Right ventricle myocardium inferior (tissue), 1 donor: ENCODE measurements at regions not wholly inside any gene's neighbourhood (a gene's known extent, or its start where the extent isn't known, plus 50 kb on each side); places are given as distances from the start of the nearest gene placed in this dataset.

Experiments used
- ATAC-seq: fragments of 200-7000 bp; cut with Tn5 transposase; one replicate; pipeline ENCODE4 v1.9.1; 2020; ENCODE audit warnings: mild to moderate bottlenecking, moderate library complexity
- DNase-seq: peaks from one replicate; pipeline ENCODE4 v3.0.0; 2021; ENCODE audit errors: missing footprints
- intact Hi-C: fragments of 100-400 bp; cut with DNase I; formaldehyde crosslinking; loops from one replicate; pipeline ENCODE4 v1.11.0; 2022
- donor health status: DM: no; HTN: yes; CAD: no; lungs with severe emphysema.

DNA sequence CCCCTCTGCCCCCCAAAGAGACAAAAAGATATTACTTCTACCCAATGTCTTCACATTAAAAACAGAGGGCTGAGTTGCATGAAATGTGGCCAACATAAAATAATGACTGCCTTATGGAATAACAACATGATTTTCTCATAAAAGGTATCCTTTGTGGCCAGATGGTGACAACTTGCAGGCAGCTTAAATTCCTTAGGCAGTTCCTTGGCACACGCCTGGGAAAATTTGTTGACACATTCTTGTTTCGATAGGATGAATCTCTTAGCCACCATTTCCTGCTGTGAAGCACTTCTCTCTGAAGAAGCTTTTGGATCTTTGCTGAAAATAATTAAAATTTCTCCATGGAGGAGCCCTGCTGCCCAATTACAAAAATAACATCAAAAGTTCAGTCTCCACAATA is 109.0 kb upstream of the COL21A1 start:
- ATAC-seq = no peak
- no peak for DNase-seq
- intact Hi-C loops = loop anchor here (5.0 kb wide), 1 partner anchor 496 kb away; no protein-coding TSS in a partner anchor

DNA sequence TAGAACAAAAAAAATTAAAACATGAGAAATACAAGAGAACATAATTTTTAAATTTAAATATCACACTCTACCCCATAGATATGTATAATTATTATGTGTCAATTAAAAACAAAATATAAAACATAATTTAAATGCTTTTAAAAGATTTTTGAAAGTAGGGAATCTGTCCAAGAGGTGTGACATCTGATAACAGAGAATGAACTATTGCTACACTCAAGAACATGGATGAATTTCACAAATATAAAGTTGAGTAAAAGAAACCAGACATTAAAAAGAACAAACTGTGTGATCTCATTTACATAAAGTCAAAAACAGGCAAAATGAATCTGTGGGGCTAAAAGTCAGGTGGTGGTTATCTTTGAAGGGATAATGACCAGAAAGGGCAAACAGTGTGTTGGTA is 106.5 kb upstream of the COL21A1 start:
- intact Hi-C loops = no loop called here

DNA sequence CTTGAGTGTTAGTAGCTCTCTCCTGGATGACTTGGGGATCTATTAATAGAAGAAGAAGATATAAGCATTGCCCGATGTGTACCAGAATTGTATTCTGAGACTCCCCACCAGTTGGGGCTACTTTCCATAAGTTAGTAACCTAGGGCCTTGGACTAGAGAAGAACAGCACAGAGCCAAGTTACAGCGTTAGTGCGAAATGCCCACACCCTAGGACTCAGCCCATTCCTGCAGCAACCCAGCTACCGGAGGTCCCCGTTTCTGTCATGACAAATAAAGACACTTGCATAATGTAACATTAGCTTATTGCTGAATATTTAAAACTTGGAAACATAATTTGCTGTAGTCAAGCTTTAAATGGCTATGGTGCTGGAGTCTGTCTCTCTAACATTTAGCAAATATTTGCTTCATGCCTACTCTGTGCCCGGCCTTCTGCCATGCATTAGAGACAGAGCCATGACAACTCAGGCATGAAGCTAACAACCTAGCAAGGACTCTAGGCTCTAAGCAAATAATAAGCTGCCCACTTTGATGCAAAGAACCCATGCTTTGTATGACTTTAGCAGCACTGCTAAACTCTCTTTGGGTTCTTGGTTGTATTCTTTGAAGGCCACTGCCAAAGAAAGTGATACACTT is 103.4 kb upstream of the COL21A1 start:
- intact Hi-C loops = no loop called here
- DNase-seq (no peak), ATAC-seq (no peak)

More for the DNA sequence above, 106.5 kb upstream of the COL21A1 start:
- ATAC-seq (no peak), DNase-seq (no peak)

DNA sequence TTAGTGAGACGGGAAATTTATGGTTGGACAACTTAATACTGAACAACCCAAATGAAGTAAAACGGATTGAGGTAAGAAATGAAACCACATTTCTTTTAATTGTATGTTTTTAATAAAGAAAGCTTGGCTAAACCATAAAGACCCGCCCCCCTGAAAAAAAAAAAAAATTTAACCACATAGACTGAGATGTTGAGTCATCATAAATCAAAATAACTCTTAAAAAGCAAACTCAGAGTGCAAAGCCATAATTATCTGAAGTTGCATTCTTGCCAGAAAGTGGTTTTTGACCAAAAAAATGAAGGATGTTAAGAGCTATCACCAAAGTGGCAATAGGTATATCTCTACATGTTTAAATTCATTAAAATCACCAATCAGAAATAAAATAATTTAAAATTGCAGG is 101.8 kb upstream of the COL21A1 start:
- no peak for DNase-seq
- intact Hi-C loops = no loop called here
- ATAC-seq = no peak

DNA sequence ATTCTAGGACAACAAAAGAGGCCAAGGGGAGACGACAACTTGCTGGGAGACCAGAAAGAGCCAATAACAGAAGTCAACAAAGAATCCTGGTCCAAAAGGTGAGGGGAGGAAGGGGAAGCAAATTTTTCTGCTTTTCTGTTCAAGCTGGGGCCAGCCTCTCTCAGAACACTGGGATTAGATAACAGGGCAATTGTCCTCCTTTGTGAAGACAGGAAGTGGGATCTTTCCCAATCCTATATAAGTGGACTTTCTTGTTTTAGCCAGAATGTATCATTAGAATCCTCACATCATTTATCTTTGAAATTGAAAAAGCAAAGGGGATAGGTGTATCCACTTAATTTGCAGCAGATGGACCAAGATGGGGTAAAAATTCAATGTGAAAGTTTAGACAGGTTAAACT is 101.2 kb upstream of the COL21A1 start:
- no peak for DNase-seq
- ATAC-seq = no peak
- intact Hi-C loops = no loop called here

DNA sequence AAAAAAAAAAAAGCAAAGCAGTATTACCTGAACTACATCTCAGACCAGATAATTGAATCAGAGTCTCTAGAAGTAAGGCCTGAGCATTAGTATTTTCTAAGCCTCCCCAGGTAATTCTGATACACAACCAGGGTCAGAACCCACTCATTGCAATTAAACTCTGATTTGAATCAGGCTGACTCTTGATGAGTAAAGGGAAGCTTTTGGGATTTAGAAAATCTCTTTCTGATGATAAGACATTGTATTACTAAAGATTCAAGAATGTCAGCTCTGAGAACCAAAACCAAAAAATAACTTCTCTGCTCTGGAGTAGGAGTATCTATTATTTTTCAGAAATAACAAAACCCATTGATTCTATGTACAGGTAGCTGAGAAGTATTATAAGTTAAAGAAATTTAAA is 100.1 kb upstream of the COL21A1 start:
- no peak for DNase-seq
- intact Hi-C loops = no loop called here
- ATAC-seq = no peak

DNA sequence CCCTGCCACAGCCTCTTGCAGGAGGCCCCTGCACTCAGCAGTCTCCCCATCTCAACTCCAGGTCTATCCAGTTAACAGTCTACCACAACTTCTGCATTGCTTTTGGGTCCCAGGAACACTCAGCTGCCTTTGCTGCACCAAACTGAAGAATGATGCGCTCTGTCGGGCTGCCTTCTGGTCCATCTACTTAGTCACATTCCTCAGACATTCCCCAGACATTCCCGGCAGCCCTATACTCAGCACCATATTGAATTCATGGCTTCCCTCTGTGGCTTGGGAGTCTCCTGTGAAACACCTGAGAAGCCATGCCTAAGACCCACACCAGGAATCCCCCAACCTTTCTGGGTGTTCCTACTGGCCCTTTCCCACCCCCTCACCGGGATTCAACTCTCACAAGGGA is 99.6 kb upstream of the COL21A1 start:
- DNase-seq = no peak
- intact Hi-C loops = no loop called here

DNA sequence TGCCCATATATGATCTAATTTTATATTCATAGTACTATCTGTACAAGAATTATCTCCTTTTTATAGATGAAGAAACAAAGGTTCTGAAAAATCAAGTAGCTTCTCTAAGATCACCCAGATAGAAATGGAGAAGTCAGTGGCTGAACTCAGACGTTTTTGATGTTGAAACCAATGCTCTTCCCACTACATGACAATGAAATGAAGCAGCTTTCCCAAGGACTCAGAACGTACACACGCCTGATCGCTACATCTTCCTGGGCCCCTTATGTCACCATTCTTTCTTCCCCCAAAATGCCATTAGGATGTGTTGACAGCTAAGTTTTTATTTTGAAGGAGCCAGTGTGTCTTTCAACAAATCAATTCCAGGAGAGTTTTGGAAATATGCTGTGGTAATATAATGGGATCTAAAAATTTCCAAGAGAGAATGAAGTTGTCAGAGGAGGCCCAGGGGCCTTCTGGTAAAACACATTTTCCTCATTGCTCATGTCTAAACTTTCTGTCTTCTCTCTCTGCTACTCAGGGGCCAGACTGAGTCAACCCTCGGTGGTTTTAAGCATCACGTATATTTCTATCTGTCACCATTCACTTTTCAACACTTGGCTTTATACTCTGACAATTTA is 98.1 kb upstream of the COL21A1 start:
- ATAC-seq = no peak
- no peak for DNase-seq
- intact Hi-C loops = no loop called here

More for the DNA sequence above, 99.6 kb upstream of the COL21A1 start:
- no peak for ATAC-seq

DNA sequence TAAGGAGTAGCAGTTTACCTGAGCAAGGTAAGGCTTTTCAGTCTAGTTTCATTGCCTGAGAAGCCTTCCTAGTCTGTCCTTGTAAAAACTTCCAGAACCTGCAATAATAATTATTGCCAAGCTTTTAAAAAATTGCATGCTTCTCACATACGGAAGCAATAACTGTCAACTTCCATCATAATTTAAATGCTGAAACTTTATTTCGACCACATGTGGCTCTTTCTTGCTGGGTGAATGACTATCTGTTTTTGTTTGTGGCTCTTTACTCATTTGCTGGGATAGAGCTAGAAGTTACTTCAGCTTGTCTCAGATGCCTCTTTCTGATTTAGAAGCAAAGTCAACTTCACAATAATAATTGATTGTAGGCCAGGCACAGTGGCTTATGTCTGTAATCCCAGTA is 95.9 kb upstream of the COL21A1 start:
- intact Hi-C loops = no loop called here
- DNase-seq (no peak), ATAC-seq (no peak)

DNA sequence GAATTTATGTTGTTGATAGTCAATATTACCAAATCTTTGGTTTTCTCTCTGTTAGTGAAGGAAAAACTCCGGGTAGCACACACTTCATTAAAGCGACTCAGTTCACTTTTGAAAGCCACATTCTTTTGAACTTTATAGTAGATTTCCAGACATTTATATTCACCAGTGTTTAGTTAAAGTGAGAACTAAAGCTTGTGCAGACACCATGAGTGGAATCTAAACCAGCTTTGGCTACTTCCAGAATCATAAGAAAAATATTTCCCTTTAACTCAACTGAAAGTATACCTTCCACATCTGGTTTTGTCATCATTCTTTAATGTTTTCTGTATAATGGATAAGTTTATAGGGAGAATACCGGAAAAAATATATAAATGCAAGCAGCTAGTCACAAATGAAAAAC is 92.1 kb upstream of the COL21A1 start:
- DNase-seq (no peak), ATAC-seq (no peak)
- intact Hi-C loops = no loop called here

DNA sequence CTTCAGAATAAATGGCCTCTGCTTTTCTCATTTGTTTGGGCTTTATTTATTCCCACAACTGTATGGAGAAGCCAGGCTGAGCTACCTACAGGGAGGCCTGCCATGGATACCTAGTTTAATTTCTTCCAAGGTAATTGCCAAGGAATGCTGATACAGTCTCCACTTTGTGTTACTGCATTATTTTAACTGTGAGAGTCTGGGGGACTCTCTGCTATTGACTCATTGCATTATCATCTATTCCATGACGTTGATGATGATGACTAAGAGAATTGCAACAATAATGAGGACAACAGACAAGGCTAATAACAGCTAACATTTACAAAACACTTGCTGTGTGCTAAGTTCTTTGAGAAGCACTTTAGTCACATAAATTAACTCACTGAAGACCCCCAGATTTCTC is 88.3 kb upstream of the COL21A1 start:
- intact Hi-C loops = no loop called here
- ATAC-seq (no peak), DNase-seq (no peak)

DNA sequence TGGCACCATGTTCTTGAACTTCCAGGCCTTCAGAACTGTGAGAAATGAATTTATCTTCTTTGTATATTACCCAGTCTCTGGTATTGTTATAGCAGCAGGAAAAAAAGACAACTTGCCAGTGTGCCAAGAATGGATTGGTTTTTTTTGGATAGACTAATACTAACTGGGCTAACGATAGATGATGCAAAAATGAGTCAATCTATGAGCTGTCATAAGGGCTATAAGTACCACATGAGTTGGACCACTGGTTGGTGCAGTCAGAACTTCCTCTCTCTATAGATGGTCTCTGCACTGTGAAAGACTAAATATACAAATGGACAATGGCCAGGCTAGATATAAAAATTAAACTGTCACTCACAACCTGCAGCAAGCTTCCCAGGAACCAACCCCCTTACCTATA is 87.6 kb upstream of the COL21A1 start:
- intact Hi-C loops = no loop called here
- DNase-seq (no peak), ATAC-seq (no peak)

DNA sequence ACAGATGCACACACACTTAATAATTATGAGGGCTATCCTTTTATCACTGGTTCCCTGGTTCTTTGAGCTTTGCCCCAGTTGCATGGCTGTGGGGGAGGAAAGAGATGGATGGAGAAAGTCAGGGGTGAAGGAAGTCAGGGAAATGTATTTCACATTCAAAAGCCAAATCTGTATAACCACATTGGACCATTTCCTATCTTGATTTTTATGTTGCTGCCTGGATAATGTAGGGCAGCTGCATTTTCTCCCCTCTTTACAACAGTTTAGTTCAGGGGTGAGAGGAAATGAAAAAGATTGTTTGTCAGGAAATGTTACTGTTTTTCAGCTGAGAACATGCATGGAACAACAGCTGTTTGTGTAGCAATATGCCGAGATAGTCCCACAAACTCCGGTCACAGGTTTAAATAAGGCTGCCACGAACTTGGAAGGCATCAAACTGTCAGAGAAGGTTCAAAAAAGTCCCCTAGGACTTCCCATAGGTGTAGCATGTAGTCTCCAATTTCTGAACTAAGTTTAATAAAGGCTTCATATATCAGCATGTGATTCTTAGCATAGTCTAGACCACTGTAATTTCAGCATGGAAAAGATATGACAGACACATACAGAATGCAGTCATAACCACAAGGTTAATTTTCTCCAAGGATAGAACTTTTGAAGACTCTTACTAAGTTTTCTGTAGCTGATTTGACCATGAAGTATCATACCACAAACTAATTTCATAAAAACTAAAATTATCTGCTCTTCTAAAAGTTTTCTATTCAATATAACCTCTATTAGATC is 82.1 kb upstream of the COL21A1 start:
- intact Hi-C loops = no loop called here
- no peak for ATAC-seq
- DNase-seq = no peak

DNA sequence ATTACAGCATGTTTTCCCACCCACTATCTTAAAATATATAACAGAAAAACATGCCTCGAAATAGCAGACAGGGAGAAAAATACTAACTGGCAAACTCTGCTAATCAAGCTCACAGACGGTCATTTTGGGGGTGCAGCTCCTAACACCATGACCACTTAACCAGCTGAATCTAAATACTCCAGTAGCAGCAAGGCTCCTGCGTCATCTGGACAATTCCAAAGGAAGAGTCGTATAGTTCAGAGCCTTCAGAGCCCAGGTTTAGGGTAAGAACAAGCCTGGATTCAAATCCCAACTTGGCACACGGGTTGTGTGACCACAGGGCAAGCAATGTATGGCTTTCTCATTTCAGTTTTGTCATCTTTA is 81.3 kb upstream of the COL21A1 start:
- ATAC-seq (no peak), DNase-seq (no peak)
- intact Hi-C loops = no loop called here

DNA sequence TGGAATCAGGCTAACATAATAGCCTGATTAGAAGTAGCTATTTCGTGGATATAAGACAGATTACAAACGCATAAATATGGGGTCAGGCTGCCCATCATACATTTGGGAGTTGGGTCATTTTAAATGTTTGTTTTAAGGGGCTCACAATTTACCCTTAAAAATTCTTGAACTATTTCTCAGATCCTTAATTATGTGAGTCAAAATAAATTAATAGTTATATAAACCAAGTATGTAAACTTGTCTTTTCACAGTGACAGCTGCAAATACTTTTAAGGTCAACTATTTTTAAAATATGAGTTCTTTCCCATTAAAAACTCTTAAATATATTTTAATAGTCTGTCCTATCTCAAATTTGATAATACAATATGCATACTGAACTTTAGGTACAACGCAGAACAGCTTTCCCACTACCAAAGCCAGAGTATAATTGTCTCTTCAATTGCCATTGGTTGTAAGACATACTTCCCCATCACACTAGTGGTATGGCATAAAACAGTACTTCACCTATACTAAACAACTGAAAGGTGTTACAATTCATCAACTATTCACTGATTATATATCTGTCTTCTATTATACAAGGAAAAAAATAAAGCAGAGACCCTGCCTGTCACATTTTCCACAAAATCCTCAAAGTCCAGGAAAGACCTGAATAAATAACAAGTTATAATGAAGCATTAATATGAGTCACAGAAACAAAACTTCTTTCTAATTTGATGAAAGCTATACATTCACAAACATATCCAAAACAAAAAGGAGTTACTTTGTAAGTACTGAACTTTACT is 80.8 kb upstream of the COL21A1 start:
- DNase-seq (no peak), ATAC-seq (no peak)
- intact Hi-C loops = no loop called here

DNA sequence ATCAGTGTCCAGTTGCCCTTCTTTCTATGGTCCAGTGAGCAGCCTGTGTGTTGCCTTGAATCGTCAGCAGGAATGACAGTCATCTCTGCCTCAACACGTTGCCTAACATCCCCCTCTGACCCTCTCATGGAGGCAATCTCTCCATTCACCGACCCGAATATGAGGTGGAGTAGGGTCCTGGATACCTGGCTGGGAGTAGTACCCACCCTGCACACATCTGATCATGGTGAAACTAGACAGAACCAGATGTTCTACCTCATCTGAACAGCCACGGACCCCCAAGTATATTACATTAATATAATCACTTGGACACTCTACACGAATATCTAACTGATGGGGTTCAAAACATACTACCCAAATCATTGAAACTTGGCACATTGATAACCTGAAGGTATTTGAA is 77.0 kb upstream of the COL21A1 start:
- intact Hi-C loops = no loop called here
- ATAC-seq (no peak), DNase-seq (no peak)

DNA sequence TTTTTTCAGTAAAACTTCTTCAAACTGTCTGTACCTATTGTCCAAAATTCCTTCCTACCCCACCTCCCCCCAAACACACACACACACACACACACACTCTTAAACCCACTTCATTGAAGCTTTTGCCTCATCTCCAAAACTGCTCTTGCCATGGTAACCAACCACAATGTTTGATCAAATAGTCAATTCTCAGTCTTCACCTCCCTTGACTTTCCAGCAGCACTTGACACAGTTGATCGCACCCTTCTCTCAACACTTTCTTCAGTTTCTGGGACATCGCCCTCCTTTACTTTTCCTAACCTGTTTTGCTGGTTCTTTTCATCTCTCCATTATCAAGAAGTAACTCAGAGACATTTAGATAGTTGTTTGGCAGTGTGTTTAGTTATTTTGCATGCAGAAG is 71.5 kb upstream of the COL21A1 start:
- ATAC-seq (no peak), DNase-seq (no peak)
- intact Hi-C loops = loop anchor here (5.0 kb wide), 1 partner anchor 273 kb away; no protein-coding TSS in a partner anchor

DNA sequence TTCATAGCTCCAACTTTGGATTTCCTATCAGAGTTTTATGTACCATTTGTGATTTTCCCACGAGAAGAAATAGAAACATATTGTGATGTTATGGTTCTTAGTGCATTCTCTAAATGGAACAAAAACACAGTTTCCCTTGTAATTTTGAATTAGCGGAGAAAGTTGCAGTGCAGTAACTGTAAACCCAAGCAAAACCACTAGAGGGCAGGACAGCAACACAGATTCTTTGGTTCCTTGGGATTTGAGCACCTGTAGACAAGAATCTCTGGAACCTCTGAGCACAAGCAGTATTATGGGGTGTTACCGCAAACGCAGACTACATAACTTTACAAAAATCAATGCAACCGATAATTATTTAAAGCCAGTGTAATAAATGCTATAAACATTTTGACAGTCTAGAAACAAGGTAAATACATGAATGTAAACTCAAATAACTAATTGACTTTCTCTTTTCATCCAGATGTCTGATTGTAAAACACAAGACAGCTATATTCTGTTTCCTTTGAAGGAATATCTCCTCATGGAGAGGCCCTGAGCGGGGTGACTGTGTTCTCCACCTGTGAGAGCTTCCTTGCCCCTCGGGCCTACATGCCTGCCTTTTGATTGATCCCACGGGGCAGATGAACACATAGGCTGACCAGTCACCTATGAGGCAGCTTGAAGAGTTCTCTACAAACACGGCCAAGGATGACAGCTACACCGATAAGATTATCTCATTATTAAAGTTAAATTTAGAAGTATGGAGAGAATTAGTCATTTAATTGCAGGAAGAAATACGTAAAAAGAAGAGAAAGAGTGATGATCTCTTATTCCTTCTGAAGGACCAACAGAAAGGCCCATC is 67.5 kb upstream of the COL21A1 start:
- intact Hi-C loops = loop anchor here (5.0 kb wide), 1 partner anchor 277 kb away; no protein-coding TSS in a partner anchor
- no peak for ATAC-seq
- no peak for DNase-seq
